ENCODE measurements at regions not wholly inside any gene's neighbourhood (a gene's known extent, or its start where the extent isn't known, plus 50 kb on each side); places are given as distances from the start of the nearest gene placed in this dataset.

- TF ChIP-seq CTCF (IDR thresholded peaks at IDR 0.05; ENCODE audit: insufficient read depth, low read length) (no peak), GABPA (IDR thresholded peaks at IDR 0.05; ENCODE audit: low read depth) (no peak), POLR2AphosphoS5 (IDR thresholded peaks at IDR 0.05; ENCODE audit: low read depth) (no peak), REST (IDR thresholded peaks at IDR 0.05; ENCODE audit: insufficient replicate concordance, low read depth) (no peak)
These were observed 103.1 kb upstream of the CXCR4 start for GRCh38 chr2:136221026-136221425.
